ENCODE measurements at regions not wholly inside any gene's neighbourhood (a gene's known extent, or its start where the extent isn't known, plus 50 kb on each side); places are given as distances from the start of the nearest gene placed in this dataset.

DNA sequence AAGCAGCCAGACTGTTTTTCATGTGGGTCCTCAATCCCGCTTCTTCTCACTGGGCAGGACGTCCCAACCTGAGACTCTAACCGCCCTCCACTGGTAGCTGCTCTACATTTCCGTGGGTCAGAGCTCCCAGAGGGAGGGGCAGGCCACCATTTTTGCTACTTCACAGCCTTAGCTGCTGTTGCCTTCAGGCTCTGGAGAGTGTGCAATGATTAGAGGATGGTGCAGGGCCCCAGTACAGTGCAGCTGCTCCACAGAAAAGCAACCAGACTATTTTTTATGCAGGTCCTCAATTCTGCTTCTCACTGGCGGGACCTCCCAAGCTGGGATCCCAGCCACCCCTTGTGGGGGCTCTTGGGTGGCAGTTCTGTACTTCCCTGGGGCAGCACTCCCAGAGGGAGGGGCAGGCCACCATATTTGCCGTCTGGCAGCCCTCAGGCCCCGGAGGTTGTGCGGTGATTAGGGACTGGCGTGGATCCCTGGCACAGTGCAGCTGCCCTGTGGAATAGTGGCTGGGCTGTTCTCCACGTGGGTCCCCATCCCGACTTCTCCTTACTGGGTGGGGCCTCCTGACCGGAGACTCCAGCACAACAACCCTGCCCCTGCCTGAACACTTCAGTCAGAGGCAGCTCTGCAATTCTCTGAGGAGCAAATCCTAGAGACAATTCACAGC lies 647.6 kb upstream of the PKN2 start:
- no peak for DNase-seq
- no peak overlapping the region for H3K4me3 ChIP-seq (ENCODE audit: insufficient read depth, low read depth, low read length, poor library complexity, severe bottlenecking)
- H3K36me3 ChIP-seq (ENCODE audit: control insufficient read depth, insufficient read depth, low read length), result no peaks in the 10 kb centered on the region

DNA sequence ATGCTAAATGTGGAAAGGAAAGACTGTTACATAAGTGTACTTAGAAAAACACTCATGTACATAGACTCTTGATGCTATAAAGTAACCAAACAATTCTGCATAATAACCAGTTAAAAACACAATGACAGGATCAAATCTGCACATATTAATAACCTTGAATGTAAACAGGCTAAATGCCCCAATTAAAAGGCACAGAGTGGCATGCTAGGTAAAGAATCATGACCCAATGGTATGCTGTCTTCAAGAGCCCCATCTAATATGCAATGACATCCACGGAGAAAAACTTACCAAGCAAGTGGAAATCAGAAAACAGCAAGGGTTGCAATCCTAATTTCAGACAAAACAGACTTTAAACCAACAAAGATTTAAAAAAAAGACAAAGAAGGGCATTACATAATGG lies 644.8 kb upstream of the PKN2 start:
- no peaks in the 10 kb centered on the region for H3K27me3 ChIP-seq (replicated peaks; ENCODE audit: control insufficient read depth, insufficient read depth, low read length, poor library complexity, severe bottlenecking)
- no peak for DNase-seq
- H3K4me3 ChIP-seq (ENCODE audit: insufficient read depth, low read depth, low read length, poor library complexity, severe bottlenecking), result no peak overlapping the region
- H3K4me1 ChIP-seq (ENCODE audit: control insufficient read depth, insufficient read depth, low read length, poor library complexity, severe bottlenecking), result no peaks in the 10 kb centered on the region
- no peaks in the 10 kb centered on the region for H3K9me3 ChIP-seq (ENCODE audit: control insufficient read depth, low read length)
- H3K27ac ChIP-seq (ENCODE audit: insufficient read depth, low read length, poor library complexity, severe bottlenecking), result no peak overlapping the region
- no peaks in the 10 kb centered on the region for H3K36me3 ChIP-seq (ENCODE audit: control insufficient read depth, insufficient read depth, low read length)

More for the DNA sequence above, 647.6 kb upstream of the PKN2 start:
- Histone ChIP-seq H3K4me1 (ENCODE audit: control insufficient read depth, insufficient read depth, low read length, poor library complexity, severe bottlenecking) (no peaks in the 10 kb centered on the region), H3K27me3 (replicated peaks; ENCODE audit: control insufficient read depth, insufficient read depth, low read length, poor library complexity, severe bottlenecking) (no peaks in the 10 kb centered on the region), H3K27ac (ENCODE audit: insufficient read depth, low read length, poor library complexity, severe bottlenecking) (no peak overlapping the region), H3K9me3 (ENCODE audit: control insufficient read depth, low read length) (no peaks in the 10 kb centered on the region)

DNA sequence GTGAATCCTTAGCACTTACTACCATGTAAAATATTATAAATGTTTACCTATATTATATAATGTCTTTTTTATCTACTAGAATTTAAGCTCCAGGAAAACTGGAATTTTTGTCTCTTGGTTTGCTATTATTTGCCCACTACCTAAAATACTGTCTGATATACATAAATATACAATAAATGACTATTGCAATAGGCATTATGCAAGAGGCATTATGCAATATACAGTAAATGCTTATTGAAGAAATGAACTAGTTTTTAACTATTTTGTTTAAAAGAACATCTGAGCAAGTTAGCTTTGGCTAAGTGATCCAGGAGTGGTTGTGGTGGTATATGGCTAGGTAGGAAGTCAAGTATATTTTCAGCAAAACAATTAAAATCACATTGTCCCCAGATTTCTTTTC lies 640.2 kb upstream of the PKN2 start:
- H3K4me3 ChIP-seq (ENCODE audit: insufficient read depth, low read depth, low read length, poor library complexity, severe bottlenecking), result no peak overlapping the region
- no peaks in the 10 kb centered on the region for H3K27me3 ChIP-seq (replicated peaks; ENCODE audit: control insufficient read depth, insufficient read depth, low read length, poor library complexity, severe bottlenecking)
- no peaks in the 10 kb centered on the region for H3K9me3 ChIP-seq (ENCODE audit: control insufficient read depth, low read length)
- no peaks in the 10 kb centered on the region for H3K4me1 ChIP-seq (ENCODE audit: control insufficient read depth, insufficient read depth, low read length, poor library complexity, severe bottlenecking)
- DNase-seq, result no peak
- no peaks in the 10 kb centered on the region for H3K36me3 ChIP-seq (ENCODE audit: control insufficient read depth, insufficient read depth, low read length)
- H3K27ac ChIP-seq (ENCODE audit: insufficient read depth, low read length, poor library complexity, severe bottlenecking), result no peak overlapping the region

DNA sequence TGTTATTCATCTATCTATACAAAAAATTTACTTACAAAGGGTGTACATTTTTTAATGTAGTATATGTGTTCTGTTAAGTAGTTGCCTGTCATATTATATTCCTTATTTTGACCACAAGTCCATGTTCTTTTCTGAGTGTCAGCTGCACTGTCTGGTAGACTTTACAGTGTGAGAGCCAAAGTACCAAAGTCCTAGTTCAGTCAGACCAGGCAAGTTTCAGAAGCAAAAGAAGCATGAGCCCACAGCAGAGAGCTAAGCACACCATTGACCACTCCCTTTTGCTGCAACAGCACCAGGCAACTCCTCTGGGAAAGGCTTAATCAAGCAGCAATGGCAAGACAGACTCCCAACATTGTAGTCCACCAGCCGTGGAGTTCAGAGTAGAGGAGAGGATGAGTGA lies 631.9 kb upstream of the PKN2 start:
- no peaks in the 10 kb centered on the region for H3K27me3 ChIP-seq (replicated peaks; ENCODE audit: control insufficient read depth, insufficient read depth, low read length, poor library complexity, severe bottlenecking)
- no peaks in the 10 kb centered on the region for H3K9me3 ChIP-seq (ENCODE audit: control insufficient read depth, low read length)
- DNase-seq, result no peak
- no peaks in the 10 kb centered on the region for H3K4me1 ChIP-seq (ENCODE audit: control insufficient read depth, insufficient read depth, low read length, poor library complexity, severe bottlenecking)
- no peaks in the 10 kb centered on the region for H3K36me3 ChIP-seq (ENCODE audit: control insufficient read depth, insufficient read depth, low read length)
- no peak overlapping the region for H3K27ac ChIP-seq (ENCODE audit: insufficient read depth, low read length, poor library complexity, severe bottlenecking)
- H3K4me3 ChIP-seq (ENCODE audit: insufficient read depth, low read depth, low read length, poor library complexity, severe bottlenecking), result no peak overlapping the region

DNA sequence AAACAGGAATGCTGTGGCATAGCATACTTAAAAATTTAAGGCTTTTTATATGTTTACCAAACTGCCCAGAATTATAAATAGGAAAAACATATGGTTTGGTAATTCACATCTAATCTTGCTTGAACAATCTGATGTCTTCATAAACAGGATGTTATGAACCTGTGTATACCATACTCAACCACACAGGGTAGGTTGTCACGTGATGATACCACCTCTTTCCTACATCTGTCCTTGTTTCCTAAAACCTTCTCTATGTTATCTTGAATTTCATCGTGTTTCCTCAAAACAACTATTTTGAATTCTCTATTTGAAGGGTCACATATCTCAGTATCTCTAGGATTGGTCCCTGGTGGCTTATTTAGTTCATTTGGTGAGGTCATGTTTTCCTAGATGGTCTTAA lies 631.0 kb upstream of the PKN2 start:
- Histone ChIP-seq H3K9me3 (ENCODE audit: control insufficient read depth, low read length) (no peaks in the 10 kb centered on the region), H3K4me3 (ENCODE audit: insufficient read depth, low read depth, low read length, poor library complexity, severe bottlenecking) (no peak overlapping the region), H3K4me1 (ENCODE audit: control insufficient read depth, insufficient read depth, low read length, poor library complexity, severe bottlenecking) (no peaks in the 10 kb centered on the region), H3K27ac (ENCODE audit: insufficient read depth, low read length, poor library complexity, severe bottlenecking) (no peak overlapping the region), H3K27me3 (replicated peaks; ENCODE audit: control insufficient read depth, insufficient read depth, low read length, poor library complexity, severe bottlenecking) (no peaks in the 10 kb centered on the region), H3K36me3 (ENCODE audit: control insufficient read depth, insufficient read depth, low read length) (no peaks in the 10 kb centered on the region)
- no peak for DNase-seq

DNA sequence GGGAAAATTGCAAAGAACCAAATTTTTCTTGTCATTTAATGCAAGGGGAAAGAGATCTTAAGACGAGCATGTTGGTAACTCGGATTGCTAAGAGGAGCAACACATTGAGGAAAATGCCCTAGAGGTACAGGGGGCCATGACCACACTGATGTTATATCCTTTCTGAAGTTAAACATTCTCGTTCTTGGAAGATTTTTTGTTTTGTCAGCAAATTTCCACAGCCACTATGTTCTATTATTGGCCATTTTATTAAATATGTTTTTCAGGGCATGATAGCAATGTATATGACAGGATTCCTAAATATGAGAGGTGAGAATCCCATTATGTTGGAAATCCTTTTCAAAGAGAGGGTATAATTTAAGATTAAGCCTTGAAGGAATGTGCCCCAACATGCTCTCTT lies 627.2 kb upstream of the PKN2 start:
- DNase-seq, result no peak
- Histone ChIP-seq H3K4me1 (ENCODE audit: control insufficient read depth, insufficient read depth, low read length, poor library complexity, severe bottlenecking) (no peaks in the 10 kb centered on the region), H3K4me3 (ENCODE audit: insufficient read depth, low read depth, low read length, poor library complexity, severe bottlenecking) (no peak overlapping the region), H3K9me3 (ENCODE audit: control insufficient read depth, low read length) (no peaks in the 10 kb centered on the region), H3K36me3 (ENCODE audit: control insufficient read depth, insufficient read depth, low read length) (no peaks in the 10 kb centered on the region), H3K27ac (ENCODE audit: insufficient read depth, low read length, poor library complexity, severe bottlenecking) (no peak overlapping the region), H3K27me3 (replicated peaks; ENCODE audit: control insufficient read depth, insufficient read depth, low read length, poor library complexity, severe bottlenecking) (no peaks in the 10 kb centered on the region)

DNA sequence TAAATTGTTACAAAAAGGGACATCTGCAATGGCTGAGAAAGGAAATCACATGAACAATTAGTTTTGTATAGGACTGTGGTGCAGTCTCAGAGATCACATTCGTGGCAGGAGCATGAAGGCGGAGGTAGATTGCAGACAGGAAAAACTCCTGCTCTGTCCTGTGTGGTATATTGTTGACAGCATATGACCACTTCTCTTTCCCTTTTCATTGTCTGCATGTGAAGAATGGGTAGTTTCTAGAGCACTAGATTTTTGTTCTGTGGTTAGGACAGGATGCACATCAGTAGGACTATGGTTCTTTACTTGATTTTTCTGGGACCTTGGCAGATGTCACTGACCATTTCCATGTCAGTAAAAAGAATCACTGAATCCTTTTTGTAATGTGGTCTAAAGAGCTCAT lies 625.9 kb upstream of the PKN2 start:
- no peaks in the 10 kb centered on the region for H3K27me3 ChIP-seq (replicated peaks; ENCODE audit: control insufficient read depth, insufficient read depth, low read length, poor library complexity, severe bottlenecking)
- no peaks in the 10 kb centered on the region for H3K9me3 ChIP-seq (ENCODE audit: control insufficient read depth, low read length)
- DNase-seq, result no peak
- H3K27ac ChIP-seq (ENCODE audit: insufficient read depth, low read length, poor library complexity, severe bottlenecking), result no peak overlapping the region
- no peaks in the 10 kb centered on the region for H3K4me1 ChIP-seq (ENCODE audit: control insufficient read depth, insufficient read depth, low read length, poor library complexity, severe bottlenecking)
- H3K36me3 ChIP-seq (ENCODE audit: control insufficient read depth, insufficient read depth, low read length), result no peaks in the 10 kb centered on the region
- no peak overlapping the region for H3K4me3 ChIP-seq (ENCODE audit: insufficient read depth, low read depth, low read length, poor library complexity, severe bottlenecking)

DNA sequence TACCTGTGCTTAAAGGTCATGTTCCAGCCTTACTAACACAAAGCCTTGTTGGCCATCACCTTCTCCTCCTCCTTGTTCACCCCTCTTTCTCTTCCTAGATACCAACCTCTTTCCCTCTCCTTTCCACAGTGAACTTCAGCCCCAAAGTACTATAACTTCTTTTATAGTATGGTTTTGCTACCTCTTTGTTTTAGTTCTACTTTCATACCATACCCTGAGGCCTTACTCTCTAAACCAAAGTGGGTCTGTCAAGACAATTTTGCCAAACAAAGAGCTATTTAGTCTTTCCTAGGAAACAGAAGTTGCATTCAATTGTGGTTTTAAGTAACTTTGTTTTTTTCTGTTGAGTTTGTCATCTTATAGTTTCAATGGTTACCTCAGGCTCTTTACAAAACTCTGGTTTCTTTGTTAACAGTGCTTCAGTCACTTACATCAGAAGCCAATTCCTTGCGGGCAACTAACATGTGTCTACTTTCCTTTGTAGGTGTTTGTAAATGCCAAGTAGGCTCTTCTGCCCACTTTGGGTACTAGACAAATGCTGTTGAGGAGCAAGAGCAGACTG lies 623.9 kb upstream of the PKN2 start:
- Histone ChIP-seq H3K4me1 (ENCODE audit: control insufficient read depth, insufficient read depth, low read length, poor library complexity, severe bottlenecking) (no peaks in the 10 kb centered on the region), H3K4me3 (ENCODE audit: insufficient read depth, low read depth, low read length, poor library complexity, severe bottlenecking) (no peak overlapping the region), H3K9me3 (ENCODE audit: control insufficient read depth, low read length) (no peaks in the 10 kb centered on the region), H3K36me3 (ENCODE audit: control insufficient read depth, insufficient read depth, low read length) (no peaks in the 10 kb centered on the region), H3K27me3 (replicated peaks; ENCODE audit: control insufficient read depth, insufficient read depth, low read length, poor library complexity, severe bottlenecking) (no peaks in the 10 kb centered on the region), H3K27ac (ENCODE audit: insufficient read depth, low read length, poor library complexity, severe bottlenecking) (no peak overlapping the region)
- DNase-seq, result no peak

DNA sequence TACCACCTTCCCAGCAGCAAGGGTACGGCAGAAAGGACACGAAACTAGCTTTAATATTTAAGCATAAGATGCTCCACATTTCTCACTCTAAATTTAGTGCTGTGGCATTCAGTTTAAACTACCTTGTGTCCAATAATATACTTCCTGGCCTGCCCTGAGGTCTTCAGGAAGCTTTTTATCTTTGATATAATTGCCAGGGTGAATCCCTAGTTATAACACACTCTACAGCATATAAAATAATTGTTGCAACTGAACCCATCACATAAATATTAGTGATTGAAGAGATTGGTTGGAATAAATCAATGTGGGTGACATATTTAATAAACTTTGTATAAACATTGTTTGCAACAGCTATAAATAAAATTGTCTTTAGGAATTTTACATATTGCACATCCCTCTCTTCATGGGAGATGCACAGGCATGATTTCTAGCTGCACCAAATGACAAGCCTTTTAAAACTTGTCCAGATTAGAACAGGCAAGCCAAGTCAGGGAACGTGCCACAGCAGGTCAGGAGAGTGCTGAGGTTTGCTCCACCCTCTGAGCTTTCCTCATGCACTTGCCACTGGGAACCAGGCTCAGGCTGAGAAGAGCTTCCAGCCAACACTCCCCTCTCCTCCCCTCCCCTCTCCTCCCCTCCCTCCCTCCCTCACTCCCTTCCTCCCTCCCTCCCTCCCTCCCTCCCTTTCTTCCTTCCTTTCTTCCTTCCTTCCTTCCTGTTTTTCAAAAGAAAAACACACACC lies 623.2 kb upstream of the PKN2 start:
- H3K27ac ChIP-seq (ENCODE audit: insufficient read depth, low read length, poor library complexity, severe bottlenecking), result no peak overlapping the region

DNA sequence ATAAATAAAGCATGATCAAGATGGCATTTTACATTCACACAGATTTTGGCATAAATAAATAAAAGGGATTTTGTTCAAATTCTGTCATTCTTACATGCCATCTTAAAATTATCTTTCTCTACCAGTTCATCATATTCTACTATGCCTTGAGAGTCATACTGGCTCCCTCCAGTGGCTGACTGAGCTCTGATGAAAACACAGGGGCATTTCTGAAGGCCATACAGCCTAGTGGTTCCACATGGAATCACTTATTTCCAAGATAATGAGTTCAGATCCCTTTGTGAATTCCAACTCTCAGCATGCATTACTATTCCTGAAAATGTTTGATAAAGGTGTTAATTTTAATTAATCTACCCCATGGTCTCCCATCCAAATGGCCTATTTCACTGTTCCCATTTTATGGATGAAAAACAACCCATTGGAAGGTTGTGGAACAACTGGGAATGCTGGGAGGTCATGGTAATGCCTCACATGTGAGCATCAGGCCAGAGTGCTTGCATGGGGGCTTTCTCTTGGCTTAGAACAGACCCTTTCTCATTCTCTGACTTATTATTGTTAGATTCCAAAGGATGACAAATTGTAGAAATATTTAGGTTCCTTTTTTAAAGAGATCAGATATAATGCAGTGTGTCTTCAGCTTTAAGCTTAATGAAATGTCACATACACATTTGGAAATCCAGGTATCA lies 622.4 kb upstream of the PKN2 start:
- Histone ChIP-seq H3K4me3 (ENCODE audit: insufficient read depth, low read depth, low read length, poor library complexity, severe bottlenecking) (no peak overlapping the region), H3K4me1 (ENCODE audit: control insufficient read depth, insufficient read depth, low read length, poor library complexity, severe bottlenecking) (no peaks in the 10 kb centered on the region), H3K9me3 (ENCODE audit: control insufficient read depth, low read length) (no peaks in the 10 kb centered on the region), H3K27ac (ENCODE audit: insufficient read depth, low read length, poor library complexity, severe bottlenecking) (no peak overlapping the region), H3K27me3 (replicated peaks; ENCODE audit: control insufficient read depth, insufficient read depth, low read length, poor library complexity, severe bottlenecking) (no peaks in the 10 kb centered on the region), H3K36me3 (ENCODE audit: control insufficient read depth, insufficient read depth, low read length) (no peaks in the 10 kb centered on the region)
- no peak for DNase-seq

More for the DNA sequence above, 623.2 kb upstream of the PKN2 start:
- Histone ChIP-seq H3K4me1 (ENCODE audit: control insufficient read depth, insufficient read depth, low read length, poor library complexity, severe bottlenecking) (no peaks in the 10 kb centered on the region), H3K9me3 (ENCODE audit: control insufficient read depth, low read length) (no peaks in the 10 kb centered on the region), H3K4me3 (ENCODE audit: insufficient read depth, low read depth, low read length, poor library complexity, severe bottlenecking) (no peak overlapping the region), H3K27me3 (replicated peaks; ENCODE audit: control insufficient read depth, insufficient read depth, low read length, poor library complexity, severe bottlenecking) (no peaks in the 10 kb centered on the region), H3K36me3 (ENCODE audit: control insufficient read depth, insufficient read depth, low read length) (no peaks in the 10 kb centered on the region)
- no peak for DNase-seq

Data from effector memory CD4-positive, alpha-beta T cell (primary cell).